ENCODE measurements at regions not wholly inside any gene's neighbourhood (a gene's known extent, or its start where the extent isn't known, plus 50 kb on each side); places are given as distances from the start of the nearest gene placed in this dataset.

GRCh38 chr13:112182846-112183531 is 116.0 kb downstream of the SOX1 start:
- no peaks in the 10 kb centered on the region for H3K36me3 ChIP-seq
- no peaks in the 10 kb centered on the region for H3K9me3 ChIP-seq
- no peak overlapping the region for H3K4me3 ChIP-seq
- no peaks in the 10 kb centered on the region for H3K4me1 ChIP-seq
- H3K27ac ChIP-seq, result no peak overlapping the region
- DNase-seq, result no peak
- peaks cover 0 to 3% (median 0%) of the 10 kb centered on the region in 3 donors for H3K27me3 ChIP-seq
- TF ChIP-seq, protein P1, sequence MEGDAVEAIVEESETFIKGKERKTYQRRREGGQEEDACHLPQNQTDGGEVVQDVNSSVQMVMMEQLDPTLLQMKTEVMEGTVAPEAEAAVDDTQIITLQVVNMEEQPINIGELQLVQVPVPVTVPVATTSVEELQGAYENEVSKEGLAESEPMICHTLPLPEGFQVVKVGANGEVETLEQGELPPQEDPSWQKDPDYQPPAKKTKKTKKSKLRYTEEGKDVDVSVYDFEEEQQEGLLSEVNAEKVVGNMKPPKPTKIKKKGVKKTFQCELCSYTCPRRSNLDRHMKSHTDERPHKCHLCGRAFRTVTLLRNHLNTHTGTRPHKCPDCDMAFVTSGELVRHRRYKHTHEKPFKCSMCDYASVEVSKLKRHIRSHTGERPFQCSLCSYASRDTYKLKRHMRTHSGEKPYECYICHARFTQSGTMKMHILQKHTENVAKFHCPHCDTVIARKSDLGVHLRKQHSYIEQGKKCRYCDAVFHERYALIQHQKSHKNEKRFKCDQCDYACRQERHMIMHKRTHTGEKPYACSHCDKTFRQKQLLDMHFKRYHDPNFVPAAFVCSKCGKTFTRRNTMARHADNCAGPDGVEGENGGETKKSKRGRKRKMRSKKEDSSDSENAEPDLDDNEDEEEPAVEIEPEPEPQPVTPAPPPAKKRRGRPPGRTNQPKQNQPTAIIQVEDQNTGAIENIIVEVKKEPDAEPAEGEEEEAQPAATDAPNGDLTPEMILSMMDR (IDR thresholded peaks at IDR 0.05 in 4 of 5, conservative IDR thresholded peaks at IDR 0.05 in 1 of 5), result no peak
- TF ChIP-seq POLR2A (IDR thresholded peaks at IDR 0.05), result no peak
- ATAC-seq, result no peak
- in situ Hi-C loops (cut with MboI; ENCODE audit: low sequenced_read_pairs in 4 of 4), result no loop called here
- intact Hi-C loops (cut with DNase I; ENCODE audit: low total_unique reads), result no loop called here

DNA sequence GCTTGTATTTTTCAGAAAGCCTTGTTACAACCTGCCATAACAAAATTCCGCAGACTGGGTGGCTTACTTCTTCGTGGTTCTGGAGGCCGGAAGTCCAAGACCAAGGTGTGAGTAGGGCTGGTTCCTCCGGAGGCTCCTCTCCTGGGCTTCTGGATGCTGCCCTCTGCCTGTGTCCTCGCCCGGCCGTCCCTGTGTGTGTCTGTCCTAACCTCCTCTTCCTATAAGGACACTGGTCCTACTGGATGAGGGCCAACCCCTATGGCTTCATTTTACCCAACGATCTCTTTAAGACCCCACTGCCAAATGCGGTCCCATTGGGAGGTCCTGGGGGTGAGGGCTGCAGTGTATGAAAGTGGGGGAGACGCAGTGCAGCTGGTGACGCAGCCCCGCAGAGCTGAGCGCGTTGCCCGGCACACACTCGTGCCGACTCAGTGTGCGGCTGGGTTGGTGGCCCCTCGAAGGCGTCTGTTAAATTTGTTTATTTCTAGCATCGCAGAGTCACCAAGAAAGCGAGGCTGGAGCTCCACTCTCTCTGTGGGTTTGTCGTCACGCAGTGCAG is 116.7 kb downstream of the SOX1 start:
- no peak overlapping the region for H3K4me3 ChIP-seq
- H3K9me3 ChIP-seq, result no peaks in the 10 kb centered on the region
- H3K27ac ChIP-seq, result no peak overlapping the region
- intact Hi-C loops (cut with DNase I; ENCODE audit: low total_unique reads), result no loop called here
- DNase-seq (no peak), ATAC-seq (no peak)
- in situ Hi-C loops (cut with MboI; ENCODE audit: low sequenced_read_pairs in 4 of 4), result no loop called here
- TF ChIP-seq, protein P1 (IDR thresholded peaks at IDR 0.05 in 4 of 5, conservative IDR thresholded peaks at IDR 0.05 in 1 of 5), result no peak
- TF ChIP-seq POLR2A (IDR thresholded peaks at IDR 0.05), result no peak
- H3K4me1 ChIP-seq, result no peaks in the 10 kb centered on the region
- no peaks in the 10 kb centered on the region for H3K36me3 ChIP-seq
- H3K27me3 ChIP-seq, result peaks cover 0 to 3% (median 0%) of the 10 kb centered on the region in 3 donors

- no peak for ATAC-seq
- Histone ChIP-seq H3K27ac (no peak overlapping the region), H3K27me3 (peaks cover 0 to 3% (median 0%) of the 10 kb centered on the region in 3 donors), H3K4me3 (no peak overlapping the region), H3K9me3 (no peaks in the 10 kb centered on the region), H3K36me3 (no peaks in the 10 kb centered on the region), H3K4me1 (no peaks in the 10 kb centered on the region)
- no peak for DNase-seq
- TF ChIP-seq POLR2A (IDR thresholded peaks at IDR 0.05), result no peak
- TF ChIP-seq, protein P1 (IDR thresholded peaks at IDR 0.05 in 4 of 5, conservative IDR thresholded peaks at IDR 0.05 in 1 of 5), result no peak
- intact Hi-C loops (cut with DNase I; ENCODE audit: low total_unique reads), result no loop called here
- in situ Hi-C loops (cut with MboI; ENCODE audit: low sequenced_read_pairs in 4 of 4), result no loop called here
These were observed 117.3 kb downstream of the SOX1 start for GRCh38 chr13:112184261-112184660.

DNA sequence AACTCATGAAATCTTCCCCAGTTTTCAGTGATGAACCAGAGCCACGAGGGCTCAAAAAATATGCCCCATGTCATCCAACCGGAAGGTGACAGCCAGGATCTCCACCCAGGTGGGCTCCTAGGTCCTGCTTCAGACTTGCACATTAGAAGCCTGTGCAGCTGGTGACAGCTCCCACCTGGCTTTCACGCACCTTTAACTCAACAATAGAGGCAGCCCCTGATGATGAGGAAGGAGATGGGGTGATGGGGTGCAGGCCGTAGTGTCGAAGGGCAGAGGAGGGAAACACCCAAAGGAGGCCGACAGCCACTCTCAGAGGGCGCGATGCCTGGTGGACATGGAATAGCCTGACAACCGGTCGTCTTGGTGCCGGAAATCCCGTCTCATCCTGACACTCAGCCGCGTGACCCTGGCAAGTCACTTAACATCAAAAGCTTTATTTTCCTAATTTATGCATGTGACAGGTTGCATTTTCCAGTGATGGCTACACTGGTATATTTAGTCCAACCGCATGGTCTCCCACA is 118.0 kb downstream of the SOX1 start:
- intact Hi-C loops (cut with DNase I; ENCODE audit: low total_unique reads), result no loop called here
- Histone ChIP-seq H3K36me3 (no peaks in the 10 kb centered on the region), H3K27me3 (peaks cover 0 to 3% (median 0%) of the 10 kb centered on the region in 3 donors), H3K4me1 (no peaks in the 10 kb centered on the region), H3K9me3 (no peaks in the 10 kb centered on the region), H3K27ac (no peak overlapping the region), H3K4me3 (no peak overlapping the region)
- ATAC-seq (no peak), DNase-seq (no peak)
- TF ChIP-seq, protein P1 (IDR thresholded peaks at IDR 0.05 in 4 of 5, conservative IDR thresholded peaks at IDR 0.05 in 1 of 5), result no peak
- TF ChIP-seq POLR2A (IDR thresholded peaks at IDR 0.05), result no peak
- in situ Hi-C loops (cut with MboI; ENCODE audit: low sequenced_read_pairs in 4 of 4), result no loop called here
